NOMO-1 (cell line): ENCODE measurements at regions not wholly inside any gene's neighbourhood (a gene's known extent, or its start where the extent isn't known, plus 50 kb on each side); places are given as distances from the start of the nearest gene placed in this dataset.

Experiments
- DNase-seq, 2 experiments: peaks; one replicate each; lab custom pipeline; 2025; ENCODE audit not compliant: unreplicated experiment in 2 of 2; lab: John Stamatoyannopoulos, UW

DNA sequence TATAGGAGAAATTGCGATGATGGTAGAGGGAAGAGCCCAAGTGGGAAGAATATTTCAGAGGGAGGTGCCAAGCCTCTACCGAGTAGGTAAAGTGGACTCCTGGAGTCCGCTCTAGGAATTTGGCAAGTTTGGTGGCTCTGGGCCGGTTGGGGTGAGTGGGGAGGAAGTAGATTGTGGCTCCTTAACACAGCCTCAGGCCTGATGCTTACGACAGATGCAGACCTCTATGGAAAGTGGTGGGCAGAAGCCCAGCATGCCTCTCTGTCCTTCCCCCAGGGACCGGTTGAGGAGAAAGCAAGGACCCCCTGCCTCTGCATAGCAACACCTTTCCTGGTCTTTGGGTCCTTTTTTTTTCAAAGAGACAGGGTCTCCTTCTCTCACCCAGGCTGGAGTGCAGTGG is 55.9 kb upstream of the SIAH1 start:
- DNase-seq: no peak

DNA sequence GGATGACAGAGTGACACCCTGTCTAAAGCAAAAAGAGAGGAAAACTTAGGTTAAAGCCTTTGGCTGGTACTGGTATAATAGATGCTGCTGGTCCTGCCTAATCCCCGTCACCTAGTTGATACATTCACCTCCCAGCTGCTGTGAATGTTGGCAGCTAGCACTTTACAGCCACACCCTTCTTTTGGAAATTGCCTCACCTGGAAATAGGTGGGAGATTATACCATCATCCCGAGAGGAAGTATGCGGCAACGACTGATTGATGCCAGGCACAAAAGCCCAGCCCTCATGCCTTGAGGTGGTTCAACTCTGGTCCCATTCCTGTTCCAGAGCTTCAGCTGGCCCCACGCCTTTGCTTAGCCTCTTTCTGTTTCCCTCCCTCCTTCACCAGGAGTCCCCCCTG is 53.2 kb upstream of the SIAH1 start:
- no peak for DNase-seq

DNA sequence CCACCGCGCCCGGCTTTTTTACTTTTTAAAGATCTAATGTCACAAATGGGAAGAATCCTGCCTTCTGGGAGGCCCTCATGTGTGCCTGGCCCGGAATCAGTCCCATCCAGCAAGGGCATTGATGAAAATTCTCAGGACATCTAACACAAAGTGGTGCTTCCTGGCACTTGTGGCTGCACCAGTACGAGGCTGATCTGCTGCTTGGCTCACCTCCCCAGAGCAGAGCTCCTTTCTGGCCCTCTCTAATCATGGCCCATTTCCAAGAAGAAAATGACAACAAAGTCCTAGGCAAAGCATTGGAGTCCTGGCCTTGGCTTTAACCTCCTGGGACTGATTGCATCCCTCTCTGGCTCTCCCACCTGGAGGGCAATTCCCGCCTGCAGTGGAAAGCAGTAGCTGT is 50.7 kb upstream of the SIAH1 start:
- DNase-seq: no peak

DNA sequence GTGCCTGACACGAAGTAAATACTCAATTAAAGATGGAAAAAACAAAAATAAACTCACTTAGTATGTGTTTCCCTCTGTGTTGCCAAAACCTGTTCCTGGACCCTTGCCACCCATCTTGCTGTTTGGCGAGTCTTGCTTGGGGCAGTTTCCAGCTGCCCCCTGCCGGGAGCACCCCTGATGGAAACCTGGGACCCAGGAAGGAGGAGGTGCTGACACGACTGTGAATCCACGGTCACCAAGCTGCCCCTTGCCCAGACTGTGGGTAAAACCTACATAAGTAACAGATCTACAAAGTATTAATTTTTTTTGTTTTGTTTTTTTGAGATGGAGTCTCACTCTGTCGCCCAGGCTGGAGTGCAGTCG is 50.1 kb upstream of the SIAH1 start:
- DNase-seq: no peak
